Gastroesophageal sphincter (tissue), 3 donors: ENCODE measurements at regions not wholly inside any gene's neighbourhood (a gene's known extent, or its start where the extent isn't known, plus 50 kb on each side); places are given as distances from the start of the nearest gene placed in this dataset.

Experiments
- POLR2A ChIP-seq, 2 donors: fragments of 450-650 bp; IDR thresholded peaks; one replicate each; pipeline ENCODE4 v1.6.1; 2017; ENCODE audit warnings: antibody characterized with exemption in 2 of 2, mild to moderate bottlenecking in 2 of 2, moderate library complexity in 1 of 2
- TF ChIP-seq, protein P1 (sequence below), 4 experiments: fragments of 200-600 bp in 2 of 4; fragments of 450-650 bp in 2 of 4; sonication (generic) in 1 of 4; IDR thresholded peaks; one replicate each; pipeline ENCODE4 v1.5.1; 2017 to 2019; ENCODE audit warnings: antibody characterized with exemption in 4 of 4, mild to moderate bottlenecking in 2 of 4, moderate library complexity in 2 of 4

DNA sequence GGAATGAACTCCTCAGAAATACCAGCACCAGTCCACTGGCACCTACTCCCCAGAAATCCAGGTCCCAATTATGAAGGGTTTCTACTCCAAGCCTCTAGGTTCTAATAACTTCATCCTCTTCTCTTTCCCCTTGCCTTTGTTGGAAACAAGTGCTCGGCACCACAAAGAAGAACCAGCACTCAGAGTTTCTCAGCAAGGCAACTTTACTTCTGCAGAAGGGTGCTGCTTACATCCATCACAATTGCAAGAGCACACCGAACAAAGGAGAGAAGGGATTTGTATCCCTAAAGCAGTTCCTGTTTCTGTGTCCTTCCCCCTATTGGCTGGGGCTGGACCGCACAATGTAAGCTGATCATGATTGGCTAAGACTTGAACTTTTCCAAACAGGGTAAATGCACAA is 74.2 kb upstream of the GNG2 start:
- TF ChIP-seq POLR2A (IDR thresholded peaks at IDR 0.05): no peak
- TF ChIP-seq, protein P1, sequence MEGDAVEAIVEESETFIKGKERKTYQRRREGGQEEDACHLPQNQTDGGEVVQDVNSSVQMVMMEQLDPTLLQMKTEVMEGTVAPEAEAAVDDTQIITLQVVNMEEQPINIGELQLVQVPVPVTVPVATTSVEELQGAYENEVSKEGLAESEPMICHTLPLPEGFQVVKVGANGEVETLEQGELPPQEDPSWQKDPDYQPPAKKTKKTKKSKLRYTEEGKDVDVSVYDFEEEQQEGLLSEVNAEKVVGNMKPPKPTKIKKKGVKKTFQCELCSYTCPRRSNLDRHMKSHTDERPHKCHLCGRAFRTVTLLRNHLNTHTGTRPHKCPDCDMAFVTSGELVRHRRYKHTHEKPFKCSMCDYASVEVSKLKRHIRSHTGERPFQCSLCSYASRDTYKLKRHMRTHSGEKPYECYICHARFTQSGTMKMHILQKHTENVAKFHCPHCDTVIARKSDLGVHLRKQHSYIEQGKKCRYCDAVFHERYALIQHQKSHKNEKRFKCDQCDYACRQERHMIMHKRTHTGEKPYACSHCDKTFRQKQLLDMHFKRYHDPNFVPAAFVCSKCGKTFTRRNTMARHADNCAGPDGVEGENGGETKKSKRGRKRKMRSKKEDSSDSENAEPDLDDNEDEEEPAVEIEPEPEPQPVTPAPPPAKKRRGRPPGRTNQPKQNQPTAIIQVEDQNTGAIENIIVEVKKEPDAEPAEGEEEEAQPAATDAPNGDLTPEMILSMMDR (IDR thresholded peaks at IDR 0.05): no peak
